ENCODE measurements at regions not wholly inside any gene's neighbourhood (a gene's known extent, or its start where the extent isn't known, plus 50 kb on each side); places are given as distances from the start of the nearest gene placed in this dataset.

DNA sequence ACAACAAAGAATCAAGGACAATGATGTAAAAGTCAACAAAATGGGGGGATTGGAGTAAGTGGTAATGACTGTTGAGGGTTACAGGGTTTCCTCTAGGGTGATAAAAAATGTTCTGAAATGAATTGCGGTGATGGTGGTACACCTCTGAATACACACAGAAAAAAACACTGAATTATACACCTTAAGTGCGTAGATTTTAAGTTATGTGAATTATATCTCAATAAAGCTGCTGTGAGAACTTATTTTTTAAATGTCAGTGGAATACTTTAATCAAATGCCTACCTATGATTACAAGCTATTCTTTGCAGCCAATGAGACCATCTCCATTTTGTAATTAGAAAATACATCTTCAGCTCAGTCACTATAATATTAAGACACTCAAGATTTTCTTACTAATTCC lies 53.5 kb downstream of the ZNF608 start:
- DNase-seq (ENCODE audit: low read depth in 2 of 2): no peak

DNA sequence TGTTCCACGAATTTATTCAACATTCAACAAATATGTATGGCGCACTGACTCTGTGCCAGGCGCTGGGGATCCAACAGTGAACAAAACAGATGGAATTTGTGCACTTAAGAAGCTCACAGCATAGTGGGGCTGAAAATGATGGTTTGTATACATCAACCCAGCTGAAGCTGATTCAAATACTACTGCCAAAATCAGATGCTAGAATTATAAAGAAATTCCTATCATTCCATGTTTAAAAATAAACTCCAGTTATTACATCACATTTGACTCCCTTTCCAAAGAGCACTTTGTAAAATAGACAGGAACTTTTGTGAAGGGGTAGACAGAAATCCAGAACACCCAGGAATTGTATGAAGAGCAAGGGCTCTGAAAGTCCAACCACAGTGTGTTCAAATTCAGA lies 54.1 kb downstream of the ZNF608 start:
- no peak for DNase-seq (ENCODE audit: low read depth in 2 of 2)

DNA sequence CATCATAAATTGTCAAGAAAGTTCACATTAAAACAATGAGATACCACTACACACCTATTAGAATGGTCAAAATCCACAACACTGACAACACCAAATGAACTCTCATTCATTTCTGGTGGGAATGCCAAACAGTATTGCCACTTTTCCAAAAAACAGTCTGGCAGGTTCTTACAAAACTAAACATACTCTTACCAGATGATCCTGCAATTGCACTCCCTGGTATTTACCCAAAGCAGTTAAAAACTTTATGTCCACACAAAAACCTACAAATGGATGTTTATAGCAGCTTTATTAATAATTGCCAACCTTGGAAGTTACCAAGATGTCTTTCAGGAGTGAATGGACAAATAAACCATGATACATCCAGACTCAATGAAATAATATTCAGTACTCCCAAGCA lies 56.8 kb downstream of the ZNF608 start:
- DNase-seq (ENCODE audit: low read depth in 2 of 2): no peak

DNA sequence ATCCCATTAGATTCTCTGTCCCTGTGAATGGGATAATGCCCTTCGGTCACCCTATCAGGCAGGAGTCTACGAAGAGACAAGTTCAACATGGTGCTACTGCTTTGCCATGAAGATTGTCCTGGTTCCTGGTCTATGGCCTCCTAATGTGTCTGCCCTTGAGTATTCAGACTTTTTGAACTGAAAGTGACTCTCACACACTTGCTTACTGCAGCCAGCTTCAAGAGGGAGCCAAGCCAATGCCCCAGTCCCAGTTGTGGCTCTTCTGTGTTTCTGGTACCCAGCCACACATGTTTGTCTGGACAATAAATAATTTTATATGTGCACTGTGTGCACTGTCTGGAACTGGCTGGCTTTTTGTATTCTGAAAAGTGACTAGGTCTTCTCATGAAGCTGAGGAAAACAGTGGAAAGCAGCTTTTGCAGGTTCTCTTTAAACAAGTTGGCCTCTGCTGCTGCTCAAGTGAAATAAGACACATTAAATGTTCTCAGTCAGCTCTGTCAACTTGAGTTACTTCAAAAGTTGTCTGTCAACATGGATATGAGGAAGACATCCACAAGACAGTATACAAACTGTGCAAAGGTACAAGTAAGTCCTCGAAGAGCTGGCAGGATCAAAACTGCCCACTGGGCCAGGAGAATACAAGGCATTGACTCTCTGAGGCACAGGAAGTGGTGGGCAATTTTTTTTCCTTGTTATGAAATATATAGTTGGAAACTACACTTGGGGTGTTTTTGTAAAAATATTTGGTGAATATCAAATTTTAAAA lies 60.0 kb downstream of the ZNF608 start:
- no peak for DNase-seq (ENCODE audit: low read depth in 2 of 2)

DNA sequence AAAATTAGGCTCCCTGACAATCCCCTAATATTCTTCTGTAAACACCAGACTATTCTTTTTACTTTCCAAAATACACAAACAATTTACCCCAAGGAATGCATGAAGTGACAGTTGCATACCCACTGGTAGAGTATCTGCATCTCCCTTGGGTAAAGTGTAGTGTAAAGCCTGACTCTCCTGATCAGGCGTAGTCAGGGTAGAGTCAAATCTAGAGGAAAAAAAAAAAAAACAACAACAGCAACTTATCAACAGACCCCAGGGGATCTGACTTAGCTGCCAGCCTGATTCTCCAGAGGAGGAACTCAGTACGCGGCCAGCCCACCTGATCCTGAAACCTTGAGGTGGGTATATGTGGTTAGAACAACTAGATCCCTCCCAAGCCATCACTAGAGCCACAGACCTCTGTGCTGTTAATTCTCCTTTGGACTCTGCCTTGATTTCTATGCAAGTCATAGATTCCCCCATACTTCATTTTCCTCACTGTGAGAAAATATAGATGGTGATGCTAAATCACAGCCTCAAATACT lies 61.0 kb downstream of the ZNF608 start:
- DNase-seq (ENCODE audit: low read depth in 2 of 2): no peak

DNA sequence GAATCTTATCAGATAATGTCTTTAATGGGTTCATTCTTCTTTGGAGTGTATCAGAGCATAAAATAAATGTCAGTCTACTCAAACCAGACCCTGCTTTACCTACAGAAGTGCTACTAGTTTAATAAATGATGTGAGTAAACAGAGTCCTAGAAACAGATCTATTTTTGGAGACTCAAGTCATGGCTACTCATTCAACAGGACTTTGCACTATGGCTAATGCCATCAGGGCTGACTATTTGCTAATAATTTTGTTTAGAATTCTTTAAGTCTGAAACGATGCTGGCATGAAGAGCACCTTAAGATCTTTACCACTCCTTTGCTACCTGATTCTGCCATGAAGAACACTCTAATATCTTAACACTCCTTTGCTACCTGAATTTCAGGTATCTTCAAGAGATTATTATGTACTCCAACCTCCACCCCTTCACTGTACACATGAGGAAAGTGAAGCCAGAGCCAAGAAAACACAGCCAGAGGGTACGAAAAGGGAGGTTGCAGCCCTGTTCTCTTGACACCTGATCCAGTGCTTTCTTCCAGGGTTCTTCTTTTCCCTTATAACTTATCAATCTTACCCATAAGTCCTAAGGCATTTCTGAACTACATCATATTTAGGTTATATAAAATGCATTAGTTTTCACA lies 62.4 kb downstream of the ZNF608 start:
- DNase-seq (ENCODE audit: low read depth in 2 of 2): no peak

DNA sequence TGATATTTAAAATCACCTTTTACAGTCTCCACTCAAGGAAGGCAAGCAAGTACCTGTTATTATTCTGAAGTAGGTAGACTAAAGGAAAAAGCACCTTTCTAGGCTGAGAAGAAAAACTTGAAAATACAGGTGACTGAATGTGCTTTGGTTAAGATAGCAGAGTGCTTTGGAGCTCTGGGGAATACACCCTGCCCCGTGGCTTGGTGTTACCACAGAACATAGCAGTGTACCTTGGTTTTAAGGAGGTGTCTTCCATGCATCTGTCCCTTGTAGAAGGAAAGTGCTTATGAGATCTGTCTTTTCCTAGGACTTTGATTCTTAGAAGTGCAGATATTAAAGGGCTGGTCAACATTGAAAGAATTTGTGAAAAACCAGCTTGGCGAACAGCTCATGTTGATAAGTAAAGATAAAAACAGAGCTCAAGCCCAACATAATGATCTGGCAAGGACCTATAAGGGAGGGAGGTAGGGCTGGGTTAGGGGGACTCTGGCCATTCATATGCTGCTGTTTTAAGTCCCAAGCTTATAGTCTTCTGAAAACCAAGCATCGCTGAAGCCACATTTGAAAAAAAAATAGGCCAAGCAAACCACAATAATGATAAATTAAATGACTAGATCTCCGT lies 66.8 kb downstream of the ZNF608 start:
- no peak for DNase-seq (ENCODE audit: low read depth in 2 of 2)

DNA sequence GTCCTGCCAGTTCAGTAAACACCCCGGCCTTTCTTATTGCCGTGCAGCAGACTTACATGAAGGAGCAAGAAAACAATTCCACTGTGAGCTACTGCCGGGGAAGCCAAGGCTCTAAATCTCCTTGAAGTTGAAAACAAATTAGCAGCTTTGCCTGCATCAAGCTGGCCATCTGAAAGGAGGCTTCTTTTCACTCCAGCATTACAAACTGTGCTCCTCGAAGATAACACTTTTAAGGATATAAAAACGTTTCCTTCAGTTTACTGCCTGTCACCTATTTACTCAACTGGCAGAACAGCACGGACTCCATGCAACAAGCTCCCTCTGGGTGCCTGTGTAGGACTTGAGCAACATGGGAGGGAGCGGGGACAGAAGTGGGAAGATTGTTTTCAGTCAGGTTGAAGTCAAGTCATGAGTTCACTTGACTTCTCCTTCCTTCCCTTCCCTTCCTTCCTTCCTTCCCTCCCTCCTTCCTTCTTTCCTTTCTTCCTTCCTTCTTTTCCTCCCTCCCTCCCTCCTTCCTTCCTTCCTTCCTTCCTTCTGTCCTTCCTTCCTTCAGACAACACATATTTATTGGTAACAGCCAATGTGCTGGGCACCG lies 67.4 kb downstream of the ZNF608 start:
- DNase-seq (ENCODE audit: low read depth in 2 of 2): no peak

DNA sequence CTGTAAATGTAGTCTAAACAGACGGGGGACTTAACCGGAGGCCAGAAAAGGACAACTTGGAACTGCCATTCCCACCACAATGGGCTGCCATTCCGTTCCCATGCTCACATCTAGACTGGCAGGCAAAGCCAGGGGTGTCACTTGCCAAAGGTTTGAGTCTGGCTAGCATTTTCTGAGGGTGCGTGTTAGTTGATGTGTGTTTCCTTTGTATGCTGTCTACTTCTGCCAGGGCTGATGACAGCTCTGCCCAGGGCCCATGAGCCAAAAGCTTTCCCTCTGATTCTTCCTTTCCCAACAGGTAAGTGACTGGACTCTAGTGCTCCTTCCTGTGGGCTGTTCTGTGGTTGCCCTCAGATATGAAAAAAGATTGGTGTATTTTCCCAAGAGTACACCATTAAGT lies 68.0 kb downstream of the ZNF608 start:
- DNase-seq (ENCODE audit: low read depth in 2 of 2): no peak

DNA sequence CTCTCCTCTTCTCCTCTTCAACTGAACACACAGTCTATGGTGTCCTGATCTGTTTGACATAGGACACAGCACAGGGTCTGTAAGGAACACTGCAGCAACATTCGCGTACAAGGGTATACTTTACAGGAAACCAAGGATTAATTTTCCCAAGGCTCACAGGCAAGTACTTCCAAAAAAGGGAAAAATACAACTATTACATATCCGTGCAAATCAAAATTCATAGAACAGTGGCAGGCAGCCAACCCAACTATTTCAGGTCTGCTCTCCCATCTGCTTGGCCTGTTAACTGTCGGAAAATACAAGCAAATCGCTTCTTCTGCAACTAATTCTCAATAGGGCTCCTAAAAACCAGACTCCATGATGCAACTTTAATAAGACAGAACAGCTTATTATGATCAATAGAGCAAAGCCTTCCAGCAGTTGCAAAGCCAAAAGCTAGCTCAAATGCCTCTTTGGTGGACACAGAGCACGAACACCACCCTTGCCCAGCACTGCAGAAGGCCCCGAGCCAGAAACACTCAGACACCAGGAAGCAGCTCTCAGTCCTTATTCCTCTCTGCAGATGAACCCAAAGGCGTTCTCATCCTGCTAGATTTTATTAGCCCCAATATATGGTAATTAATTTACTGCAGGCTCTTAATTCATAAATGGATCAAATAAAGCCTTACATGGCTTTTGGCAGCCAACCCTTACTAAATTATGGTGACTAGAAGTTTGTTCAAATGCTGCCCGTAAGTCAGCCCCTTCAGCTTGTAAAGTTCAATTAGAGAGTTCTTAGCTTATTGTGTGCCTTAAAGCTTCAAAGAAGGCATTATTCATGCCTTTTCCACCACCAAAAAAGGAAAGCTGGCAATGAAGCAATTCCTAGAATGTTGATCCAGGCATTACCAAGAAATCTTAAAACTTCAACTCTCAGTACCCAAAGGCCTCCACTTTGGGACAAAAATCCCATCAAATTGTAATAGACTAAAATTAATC lies 68.8 kb downstream of the ZNF608 start:
- DNase-seq (ENCODE audit: low read depth in 2 of 2): no peak

DNA sequence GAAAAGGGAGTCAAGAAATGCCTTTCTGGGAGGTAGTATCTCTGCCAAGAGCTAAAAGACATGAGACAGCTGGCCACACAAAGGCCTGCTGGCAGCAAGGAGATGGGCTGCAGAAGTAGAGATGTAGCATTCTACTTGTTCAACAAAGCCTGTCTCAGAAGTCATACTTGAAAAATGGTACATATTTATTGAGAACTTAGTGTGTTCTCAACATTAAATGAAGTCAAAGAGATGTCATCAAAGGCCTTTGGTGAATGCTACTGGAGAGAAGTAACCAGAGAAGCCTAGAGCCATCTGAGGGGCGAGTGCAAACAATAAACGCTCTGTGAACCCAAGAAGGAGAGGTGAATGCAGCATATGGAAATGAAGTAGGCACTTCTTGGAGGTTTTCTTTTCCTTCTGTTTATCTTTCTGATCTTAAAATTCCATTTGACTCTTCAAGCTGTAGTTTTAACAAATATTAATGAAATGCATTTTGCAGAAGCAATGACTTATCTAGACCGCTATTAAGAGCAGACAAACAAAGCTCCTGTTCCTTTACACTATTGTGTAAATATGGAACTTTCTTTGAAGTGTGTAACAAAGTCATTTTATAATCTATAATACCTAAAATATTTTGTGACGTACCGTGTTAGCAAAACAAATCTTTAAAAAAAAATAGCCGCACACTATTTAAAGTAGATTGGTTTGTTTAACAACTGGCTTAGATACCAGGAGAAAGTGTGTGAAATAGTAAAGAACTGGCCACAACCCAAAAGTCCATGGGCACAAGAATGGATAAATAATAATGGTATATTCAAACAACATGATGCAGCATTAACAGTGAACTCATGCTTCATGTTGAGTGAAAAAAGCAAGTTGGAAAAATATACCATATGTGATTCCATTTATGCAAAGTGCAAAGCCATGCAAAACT lies 70.2 kb downstream of the ZNF608 start:
- DNase-seq (ENCODE audit: low read depth in 2 of 2): no peak

DNA sequence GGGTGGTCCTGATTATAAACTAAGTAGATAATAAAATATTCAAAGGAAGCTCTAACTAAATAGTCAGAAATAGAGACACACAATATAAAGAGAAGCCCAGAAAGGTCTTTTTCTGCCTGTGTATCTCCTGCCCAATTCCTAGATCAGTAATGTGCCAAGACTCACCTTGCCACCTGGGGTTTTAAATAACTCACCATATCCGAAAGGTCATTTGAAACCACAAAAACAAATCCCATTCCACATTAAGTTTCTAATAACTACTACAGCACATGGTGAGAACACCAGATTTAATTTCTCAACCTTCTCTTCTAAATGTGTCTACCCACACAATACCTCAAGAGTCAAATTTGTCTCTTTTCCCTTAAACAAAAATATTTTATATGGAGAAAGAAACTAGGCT lies 75.2 kb downstream of the ZNF608 start:
- DNase-seq (ENCODE audit: low read depth in 2 of 2): no peak

DNA sequence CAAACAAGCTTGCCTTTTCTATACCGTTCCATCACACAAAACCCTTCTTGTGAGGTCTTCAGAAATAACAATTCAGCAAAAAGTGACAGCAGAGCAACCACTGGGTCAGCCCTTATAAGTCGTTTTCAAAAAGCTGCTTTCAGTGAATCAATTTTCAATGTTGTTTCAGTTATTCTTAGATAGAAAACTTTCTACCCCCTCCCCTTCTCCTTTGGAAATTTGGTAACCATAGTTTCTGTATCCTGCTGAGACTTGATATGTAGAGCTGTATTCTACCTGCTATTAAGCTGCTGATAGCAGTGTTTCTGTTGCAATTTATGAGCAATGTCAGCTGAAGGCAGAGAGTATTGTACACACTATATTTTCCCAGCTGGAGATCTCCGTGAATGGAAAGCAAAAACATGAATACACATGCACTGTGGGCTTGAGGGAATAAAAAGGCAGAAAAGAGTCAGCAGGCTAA lies 75.7 kb downstream of the ZNF608 start:
- DNase-seq (ENCODE audit: low read depth in 2 of 2): no peak

DNA sequence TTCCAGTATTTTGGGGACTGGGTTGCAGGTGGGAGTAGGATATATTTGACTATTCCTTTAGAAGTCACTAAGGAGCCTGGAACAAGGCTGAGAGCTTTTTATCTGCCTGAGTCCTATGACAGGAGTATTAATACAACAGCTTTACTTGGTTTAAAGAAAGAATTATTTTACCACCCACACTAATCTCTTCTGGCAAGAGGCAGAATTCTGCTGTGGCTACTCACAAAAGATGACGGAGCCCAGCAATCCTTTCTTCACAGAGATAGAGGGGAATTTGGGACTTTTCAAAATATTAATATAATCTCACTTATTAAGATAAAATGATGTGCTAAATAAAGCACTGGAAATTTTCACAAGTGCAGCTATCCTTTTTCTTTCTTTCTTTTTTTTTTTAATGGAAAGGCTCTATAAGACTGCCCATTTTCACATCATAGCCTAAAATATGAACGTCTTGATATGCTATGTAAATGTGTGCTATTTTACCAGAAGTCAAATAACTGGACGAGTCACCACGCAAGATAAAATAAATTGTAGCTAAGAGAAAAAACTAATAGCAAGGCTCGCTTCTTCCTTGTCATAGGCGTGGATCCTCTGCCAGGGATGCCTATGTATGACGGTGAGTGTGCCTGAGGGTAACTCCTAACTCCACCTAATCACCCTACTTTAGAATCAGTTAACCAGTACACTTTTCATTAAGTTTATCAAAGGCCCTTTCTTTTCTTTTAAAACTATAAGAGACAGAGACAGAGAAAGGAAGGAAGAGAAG lies 76.3 kb downstream of the ZNF608 start:
- DNase-seq (ENCODE audit: low read depth in 2 of 2): no peak

DNA sequence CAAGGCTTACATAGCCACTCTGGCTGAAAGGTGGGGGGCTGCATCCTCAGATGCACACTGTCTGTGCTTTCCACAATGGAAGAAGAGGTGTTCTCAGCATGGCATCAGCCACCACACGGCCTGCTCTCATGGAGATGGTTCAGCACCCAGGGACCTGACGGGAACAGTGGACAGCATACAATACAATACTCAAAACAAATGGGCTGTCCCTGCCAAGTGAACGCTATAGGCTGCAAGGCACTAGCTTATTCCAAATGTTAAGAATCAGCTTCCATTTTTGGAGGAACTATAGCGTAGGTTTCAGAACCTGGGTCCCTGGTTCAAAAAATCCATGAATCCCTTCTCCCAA lies 77.2 kb downstream of the ZNF608 start:
- DNase-seq (ENCODE audit: low read depth in 2 of 2): no peak

DNA sequence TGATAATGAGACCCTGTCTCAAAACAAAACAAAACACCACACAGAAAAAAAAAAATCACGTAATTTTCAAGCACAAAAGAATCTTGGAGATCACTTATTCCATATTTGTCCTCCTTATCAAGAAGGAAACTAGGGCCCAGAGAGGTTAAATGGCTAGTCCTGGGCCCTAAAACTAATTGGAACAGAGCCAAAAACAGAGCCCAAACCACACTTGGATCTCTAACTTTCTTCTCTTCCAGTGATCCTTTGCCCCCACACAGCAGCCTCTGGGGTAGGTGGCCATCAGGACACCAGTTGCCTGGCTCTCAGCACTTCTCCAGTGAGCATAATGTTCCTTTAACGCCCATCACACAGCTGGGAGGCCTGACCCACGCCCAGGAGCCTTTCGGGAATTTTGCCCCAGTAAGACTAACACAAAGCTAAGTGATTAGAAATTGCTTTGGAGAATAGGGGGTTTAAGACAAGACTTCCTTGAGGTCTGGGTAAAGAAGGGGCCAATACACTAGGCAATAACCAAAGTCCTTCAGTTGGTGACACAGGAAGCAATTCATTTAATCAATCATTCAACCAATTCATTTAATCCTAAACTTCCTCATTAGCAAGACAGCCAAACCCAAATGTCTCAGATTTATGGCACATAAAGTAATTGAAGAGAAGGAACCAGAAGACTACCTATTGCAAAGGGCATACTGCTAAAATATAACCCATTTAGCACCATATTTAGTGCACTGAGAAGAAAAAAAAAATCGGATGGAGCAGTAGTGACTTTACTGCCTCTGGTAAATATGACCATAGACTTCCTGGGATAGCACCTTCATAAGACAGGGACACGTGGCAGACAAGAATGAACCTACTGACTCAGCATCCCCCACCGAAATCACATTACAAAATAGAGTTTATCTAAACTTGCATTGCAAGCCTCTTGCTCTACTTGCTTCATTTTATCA lies 77.8 kb downstream of the ZNF608 start:
- DNase-seq (ENCODE audit: low read depth in 2 of 2): no peak

DNA sequence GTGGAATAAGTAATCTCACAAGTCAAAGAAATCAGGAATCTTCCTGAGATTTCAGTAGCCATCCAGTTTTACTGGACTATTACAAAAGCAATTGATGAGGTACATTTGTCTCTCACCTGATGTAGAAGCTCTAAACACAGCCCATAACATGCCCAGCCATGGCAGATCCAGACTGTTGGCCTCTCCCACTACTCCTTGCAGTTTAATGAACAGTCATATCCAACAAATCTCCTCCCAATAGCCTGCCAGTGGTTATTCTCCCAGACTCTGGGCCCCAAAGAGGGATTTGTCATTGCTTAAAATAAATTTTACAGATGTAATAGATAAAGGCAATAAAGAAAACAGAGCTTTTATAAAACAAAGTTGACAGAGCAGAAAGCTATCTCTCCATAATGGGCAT lies 80.8 kb downstream of the ZNF608 start:
- DNase-seq (ENCODE audit: low read depth in 2 of 2): no peak

DNA sequence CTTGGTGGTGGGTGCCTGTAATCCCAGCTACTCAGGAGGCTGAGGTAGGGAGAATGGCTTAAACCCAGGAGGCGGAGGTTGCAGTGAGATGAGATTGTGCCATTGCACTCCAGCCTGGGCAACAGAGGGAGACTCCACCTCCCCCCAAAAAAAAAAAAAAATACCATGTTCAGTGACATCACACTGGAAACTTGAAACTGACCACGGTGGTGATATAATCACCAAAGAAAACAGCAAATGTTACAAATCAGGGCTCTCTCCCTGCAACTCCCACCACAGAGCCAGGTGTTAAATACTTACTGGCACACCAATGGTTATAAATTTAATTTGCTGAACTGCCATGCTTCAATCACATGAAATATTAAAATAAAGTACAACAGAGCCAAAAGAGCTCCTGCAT lies 81.4 kb downstream of the ZNF608 start:
- no peak for DNase-seq (ENCODE audit: low read depth in 2 of 2)

Data from stimulated activated CD8-positive, alpha-beta memory T cell treated with anti-CD3 and anti-CD28 coated beads, Interleukin-2, amount 100 ng/mL, for 48 hours (primary cell).